Activated naive CD4-positive, alpha-beta T cell treated with anti-CD3 and anti-CD28 coated beads for 36 hours (primary cell): ENCODE measurements at regions not wholly inside any gene's neighbourhood (a gene's known extent, or its start where the extent isn't known, plus 50 kb on each side); places are given as distances from the start of the nearest gene placed in this dataset.

Source experiments
- CTCF ChIA-PET: fragments of 350-600 bp; sonication (Branson Sonifier 250); formaldehyde crosslinking; loops from one replicate; lab custom pipeline; 2021; ENCODE audit warnings: antibody characterized with exemption; lab: Charles Lee
- DNase-seq: peaks from one replicate; pipeline ENCODE4 v3.0.0-alpha.2; 2020
- H3K27ac Mint-ChIP-seq: one replicate; pipeline ENCODE4 v1.8.0; 2021; ENCODE audit warnings: mild to moderate bottlenecking, mixed read lengths
- H3K27me3 Mint-ChIP-seq: one replicate; pipeline ENCODE4 v1.8.0; 2021; ENCODE audit warnings: low read depth, mixed read lengths
- H3K36me3 Mint-ChIP-seq: one replicate; pipeline ENCODE4 v1.8.0; 2021; ENCODE audit warnings: low read depth, mixed read lengths
- H3K4me1 Mint-ChIP-seq: one replicate; pipeline ENCODE4 v1.8.0; 2021; ENCODE audit warnings: low read depth, mixed read lengths
- H3K4me3 Mint-ChIP-seq: one replicate; pipeline ENCODE4 v1.8.0; 2021; ENCODE audit warnings: mild to moderate bottlenecking, moderate library complexity, mixed read lengths
- H3K9me3 Mint-ChIP-seq: one replicate; pipeline ENCODE4 v1.8.0; 2021; ENCODE audit warnings: mixed read lengths
- intact Hi-C: fragments of 100-400 bp; cut with micrococcal nuclease; formaldehyde crosslinking; loops from one replicate; pipeline ENCODE4 v1.15.1; 2023

- H3K27ac Mint-ChIP-seq = no peak overlapping the region
- CTCF ChIA-PET = no interaction called here
- intact Hi-C loops = no loop called here
- H3K4me1 Mint-ChIP-seq = no peaks in the 10 kb centered on the region
- H3K9me3 Mint-ChIP-seq = no peaks in the 10 kb centered on the region
- DNase-seq = no peak
- no peaks in the 10 kb centered on the region for H3K36me3 Mint-ChIP-seq
- H3K27me3 Mint-ChIP-seq = peaks cover 2% of the 10 kb centered on the region
- no peak overlapping the region for H3K4me3 Mint-ChIP-seq
Measured at GRCh38 chr12:125303337-125303736, 238.1 kb downstream of the AACS start.

GRCh38 chr12:125304029-125304428, 238.8 kb downstream of the AACS start:
- H3K27ac Mint-ChIP-seq = no peak overlapping the region
- no peaks in the 10 kb centered on the region for H3K4me1 Mint-ChIP-seq
- no peak overlapping the region for H3K4me3 Mint-ChIP-seq
- H3K36me3 Mint-ChIP-seq = no peaks in the 10 kb centered on the region
- no peak for DNase-seq
- intact Hi-C loops = no loop called here
- H3K27me3 Mint-ChIP-seq = peaks cover 1% of the 10 kb centered on the region
- CTCF ChIA-PET = interaction anchor here (1.0 kb wide), 1 partner anchor 21 kb away, joined by 3 read pairs; no protein-coding TSS in a partner anchor
- no peaks in the 10 kb centered on the region for H3K9me3 Mint-ChIP-seq

- Mint-ChIP-seq H3K4me3 (no peak overlapping the region), H3K27ac (no peak overlapping the region), H3K27me3 (no peaks in the 10 kb centered on the region), H3K36me3 (no peaks in the 10 kb centered on the region), H3K9me3 (no peaks in the 10 kb centered on the region), H3K4me1 (no peaks in the 10 kb centered on the region)
- DNase-seq = no peak
- intact Hi-C loops = no loop called here
- CTCF ChIA-PET = no interaction called here
Measured at GRCh38 chr12:125305231-125305630, 240.0 kb downstream of the AACS start.

- no peak for DNase-seq
- Mint-ChIP-seq H3K9me3 (no peaks in the 10 kb centered on the region), H3K27me3 (peaks cover 4% of the 10 kb centered on the region), H3K4me3 (no peak overlapping the region), H3K27ac (no peak overlapping the region), H3K4me1 (no peaks in the 10 kb centered on the region), H3K36me3 (no peaks in the 10 kb centered on the region)
- intact Hi-C loops = no loop called here
- CTCF ChIA-PET = interaction anchor here (1.0 kb wide), 1 partner anchor 73 kb away, joined by 5 read pairs; no protein-coding TSS in a partner anchor
Measured at GRCh38 chr12:125310461-125310860, 245.2 kb downstream of the AACS start.

GRCh38 chr12:125311050-125311449, 245.8 kb downstream of the AACS start:
- Mint-ChIP-seq H3K4me3 (no peak overlapping the region), H3K36me3 (no peaks in the 10 kb centered on the region), H3K27ac (no peak overlapping the region), H3K4me1 (no peaks in the 10 kb centered on the region), H3K9me3 (no peaks in the 10 kb centered on the region), H3K27me3 (peaks cover 4% of the 10 kb centered on the region)
- intact Hi-C loops = no loop called here
- DNase-seq = no peak
- CTCF ChIA-PET = interaction anchor here (1.0 kb wide), 1 partner anchor 74 kb away, joined by 5 read pairs; no protein-coding TSS in a partner anchor

- Mint-ChIP-seq H3K4me1 (no peaks in the 10 kb centered on the region), H3K27me3 (peaks cover 8% of the 10 kb centered on the region), H3K36me3 (no peaks in the 10 kb centered on the region), H3K4me3 (no peak overlapping the region), H3K27ac (no peak overlapping the region), H3K9me3 (no peaks in the 10 kb centered on the region)
- no peak for DNase-seq
- intact Hi-C loops = no loop called here
- CTCF ChIA-PET = no interaction called here
Measured at GRCh38 chr12:125312471-125312870, 247.2 kb downstream of the AACS start.

- Mint-ChIP-seq H3K36me3 (no peaks in the 10 kb centered on the region), H3K9me3 (no peaks in the 10 kb centered on the region), H3K4me3 (no peak overlapping the region), H3K27me3 (peaks cover 8% of the 10 kb centered on the region), H3K27ac (no peak overlapping the region), H3K4me1 (no peaks in the 10 kb centered on the region)
- intact Hi-C loops = no loop called here
- DNase-seq = no peak
- CTCF ChIA-PET = no interaction called here
Measured at GRCh38 chr12:125314051-125314755, 249.0 kb downstream of the AACS start.

GRCh38 chr12:125315771-125316170, 250.5 kb downstream of the AACS start:
- no peak overlapping the region for H3K4me3 Mint-ChIP-seq
- intact Hi-C loops = no loop called here
- no peaks in the 10 kb centered on the region for H3K4me1 Mint-ChIP-seq
- DNase-seq = no peak
- no peak overlapping the region for H3K27ac Mint-ChIP-seq
- peaks cover 8% of the 10 kb centered on the region for H3K27me3 Mint-ChIP-seq
- CTCF ChIA-PET = interaction anchor here (1.6 kb wide), 1 partner anchor 16 kb away, joined by 4 read pairs; no protein-coding TSS in a partner anchor
- H3K36me3 Mint-ChIP-seq = no peaks in the 10 kb centered on the region
- H3K9me3 Mint-ChIP-seq = no peaks in the 10 kb centered on the region

- no peaks in the 10 kb centered on the region for H3K4me1 Mint-ChIP-seq
- intact Hi-C loops = no loop called here
- no peak overlapping the region for H3K27ac Mint-ChIP-seq
- no peaks in the 10 kb centered on the region for H3K36me3 Mint-ChIP-seq
- no peak for DNase-seq
- CTCF ChIA-PET = no interaction called here
- no peak overlapping the region for H3K4me3 Mint-ChIP-seq
- H3K27me3 Mint-ChIP-seq = peaks cover 5% of the 10 kb centered on the region
- H3K9me3 Mint-ChIP-seq = peaks cover 3% of the 10 kb centered on the region
Measured at GRCh38 chr12:125320177-125320576, 254.9 kb downstream of the AACS start.

- Mint-ChIP-seq H3K4me1 (no peaks in the 10 kb centered on the region), H3K4me3 (no peak overlapping the region), H3K9me3 (peaks cover 6% of the 10 kb centered on the region), H3K27me3 (peaks cover 18% of the 10 kb centered on the region), H3K27ac (no peak overlapping the region), H3K36me3 (no peaks in the 10 kb centered on the region)
- DNase-seq = no peak
- CTCF ChIA-PET = interaction anchor here (1.1 kb wide), 1 partner anchor 88 kb away, joined by 3 read pairs; no protein-coding TSS in a partner anchor
- intact Hi-C loops = no loop called here
Measured at GRCh38 chr12:125324861-125325490, 259.7 kb downstream of the AACS start.

GRCh38 chr12:125329239-125330102, 264.2 kb downstream of the AACS start:
- intact Hi-C loops = loop anchor here (2.0 kb wide), 1 partner anchor 147 kb away; no protein-coding TSS in a partner anchor
- peaks cover 24% of the 10 kb centered on the region for H3K27me3 Mint-ChIP-seq
- CTCF ChIA-PET = no interaction called here
- no peaks in the 10 kb centered on the region for H3K36me3 Mint-ChIP-seq
- no peak overlapping the region for H3K27ac Mint-ChIP-seq
- H3K9me3 Mint-ChIP-seq = peaks cover 4% of the 10 kb centered on the region
- H3K4me1 Mint-ChIP-seq = no peaks in the 10 kb centered on the region
- H3K4me3 Mint-ChIP-seq = no peak overlapping the region
- no peak for DNase-seq
